ENCODE measurements at regions not wholly inside any gene's neighbourhood (a gene's known extent, or its start where the extent isn't known, plus 50 kb on each side); places are given as distances from the start of the nearest gene placed in this dataset.

DNA sequence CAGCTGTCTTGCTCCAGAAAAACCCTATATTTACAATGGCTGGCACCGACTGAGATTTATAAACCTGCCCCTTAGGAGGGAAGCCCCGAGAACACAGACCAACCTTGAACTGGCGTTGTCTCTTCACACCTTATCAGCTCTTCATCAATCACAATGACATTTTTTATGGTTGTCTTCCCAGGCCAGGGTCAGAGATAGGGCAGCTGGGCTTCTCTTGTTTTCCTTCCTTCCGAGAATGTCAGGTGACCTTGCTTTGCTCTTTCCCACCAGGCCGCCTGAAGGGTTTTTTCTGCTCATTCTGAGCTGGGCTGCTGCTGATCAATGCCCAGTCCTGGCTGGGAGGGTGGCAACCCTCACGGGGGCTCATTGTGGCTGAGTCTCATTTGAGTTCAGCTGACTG lies 619.1 kb downstream of the CCDC171 start:
- ATAC-seq (ENCODE audit: low FRiP score) (no peak), DNase-seq (ENCODE audit: low spot score) (no peak)

DNA sequence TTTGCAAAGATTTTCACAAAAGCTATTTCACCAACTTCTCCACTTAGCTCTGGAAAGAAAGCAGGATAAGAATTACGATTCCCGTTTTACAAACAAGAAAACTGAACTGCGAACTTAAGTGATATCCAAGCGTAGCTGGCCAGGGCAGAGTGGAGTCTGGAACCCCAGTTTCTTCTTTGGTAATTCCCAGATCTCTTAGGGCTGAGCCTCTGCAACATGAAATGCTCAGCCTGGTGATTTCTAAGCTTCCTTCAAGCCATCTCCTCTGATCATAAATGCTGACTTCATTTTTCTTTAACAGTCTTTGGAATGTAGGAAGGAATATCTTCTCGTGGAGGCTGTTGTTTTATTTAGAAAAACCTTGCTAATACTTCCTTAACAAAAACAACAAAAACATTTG lies 620.0 kb downstream of the CCDC171 start:
- DNase-seq (ENCODE audit: low spot score) (no peak), ATAC-seq (ENCODE audit: low FRiP score) (no peak)
- TF ChIP-seq CTCF (IDR thresholded peaks at IDR 0.05) = no peak

More for the DNA sequence above, 619.1 kb downstream of the CCDC171 start:
- TF ChIP-seq CTCF (IDR thresholded peaks at IDR 0.05) = no peak

DNA sequence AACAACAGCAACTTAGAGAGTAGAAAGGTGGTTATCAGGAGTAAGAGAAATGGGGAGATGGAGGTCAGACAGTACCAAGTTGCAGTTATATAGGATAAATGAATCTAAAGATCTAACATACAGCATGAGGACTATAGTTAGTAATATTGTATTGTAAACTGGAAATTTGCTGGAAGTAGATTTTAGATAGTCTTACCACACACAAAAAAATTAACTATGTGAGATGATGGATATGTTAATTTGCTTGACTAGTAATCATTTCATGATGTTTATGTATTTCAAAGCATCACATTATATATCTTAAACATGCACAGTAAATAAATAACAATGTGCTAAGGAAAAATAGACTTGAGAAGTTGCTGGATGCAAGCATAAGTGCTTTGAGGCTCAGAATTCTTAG lies 622.1 kb downstream of the CCDC171 start:
- DNase-seq (ENCODE audit: low spot score) (no peak), ATAC-seq (ENCODE audit: low FRiP score) (no peak)
- no peak for TF ChIP-seq CTCF (IDR thresholded peaks at IDR 0.05)

DNA sequence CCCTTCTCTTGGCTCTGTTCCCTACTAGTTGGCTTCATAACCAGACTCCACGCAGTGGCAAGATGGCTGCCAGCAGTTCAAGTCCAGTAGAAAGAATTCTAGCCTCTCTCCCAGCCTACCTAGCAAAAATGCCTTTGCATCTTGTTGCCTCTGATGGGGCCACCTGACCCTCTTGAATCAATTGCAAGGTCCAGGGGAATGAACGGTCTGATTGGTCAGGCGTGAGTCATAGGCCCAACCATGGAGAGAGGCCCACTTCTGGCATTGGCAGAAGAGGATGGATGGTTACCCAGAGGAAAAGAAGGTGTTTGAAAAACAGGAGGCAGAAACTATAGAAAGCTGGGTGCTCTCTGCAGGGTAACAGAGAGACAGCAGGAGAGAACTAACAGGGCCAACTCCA lies 622.6 kb downstream of the CCDC171 start:
- no peak for TF ChIP-seq CTCF (IDR thresholded peaks at IDR 0.05)
- DNase-seq (ENCODE audit: low spot score) (no peak), ATAC-seq (ENCODE audit: low FRiP score) (no peak)

- ATAC-seq (ENCODE audit: low FRiP score) = no peak
- TF ChIP-seq CTCF (IDR thresholded peaks at IDR 0.05) = no peak
Measured at GRCh38 chr9:16178294-16178693, 625.5 kb downstream of the CCDC171 start.

DNA sequence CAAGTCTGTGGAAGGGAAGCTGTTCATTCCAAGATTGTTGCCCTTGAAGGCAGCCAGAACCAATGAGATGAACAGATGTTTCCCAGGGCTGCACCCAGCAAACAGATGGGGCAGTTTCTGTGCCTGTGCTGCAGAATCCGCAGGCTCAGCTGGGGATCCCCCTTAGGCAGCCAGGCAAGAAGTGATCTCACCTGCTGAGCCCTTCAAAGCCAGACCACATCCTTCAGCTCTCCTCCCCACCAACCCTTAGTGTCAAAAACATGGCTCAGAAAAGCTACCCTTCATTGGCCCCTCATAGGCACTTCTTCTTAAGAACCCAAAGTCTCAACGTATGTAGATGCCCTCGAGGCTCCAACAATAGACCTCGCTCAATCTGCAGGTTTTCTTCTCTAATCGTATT lies 626.7 kb downstream of the CCDC171 start:
- DNase-seq (ENCODE audit: low spot score) (no peak), ATAC-seq (ENCODE audit: low FRiP score) (no peak)
- TF ChIP-seq CTCF (IDR thresholded peaks at IDR 0.05) = no peak

More at GRCh38 chr9:16178294-16178693, 625.5 kb downstream of the CCDC171 start:
- no peak for DNase-seq (ENCODE audit: low spot score)

DNA sequence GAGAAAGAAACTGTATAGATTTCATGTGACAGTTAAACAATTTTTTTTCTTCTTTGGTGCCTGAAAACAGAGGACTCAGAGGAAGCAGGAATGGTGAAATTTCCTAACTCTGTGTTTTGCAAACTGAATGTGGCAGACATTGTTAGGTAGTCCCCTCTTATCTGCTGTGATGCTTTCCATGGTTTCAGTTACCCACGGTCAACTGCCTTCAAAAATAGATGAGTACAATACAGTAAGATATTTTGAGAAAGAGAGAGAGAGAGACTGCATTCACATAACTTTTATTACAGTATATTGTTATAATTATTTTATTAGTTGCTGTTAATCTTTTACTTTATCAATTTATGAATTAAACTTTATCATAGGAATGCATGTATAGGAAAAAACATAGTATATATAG lies 627.2 kb downstream of the CCDC171 start:
- DNase-seq (ENCODE audit: low spot score) (no peak), ATAC-seq (ENCODE audit: low FRiP score) (no peak)
- no peak for TF ChIP-seq CTCF (IDR thresholded peaks at IDR 0.05)
